ENCODE measurements at regions not wholly inside any gene's neighbourhood (a gene's known extent, or its start where the extent isn't known, plus 50 kb on each side); places are given as distances from the start of the nearest gene placed in this dataset.

DNA sequence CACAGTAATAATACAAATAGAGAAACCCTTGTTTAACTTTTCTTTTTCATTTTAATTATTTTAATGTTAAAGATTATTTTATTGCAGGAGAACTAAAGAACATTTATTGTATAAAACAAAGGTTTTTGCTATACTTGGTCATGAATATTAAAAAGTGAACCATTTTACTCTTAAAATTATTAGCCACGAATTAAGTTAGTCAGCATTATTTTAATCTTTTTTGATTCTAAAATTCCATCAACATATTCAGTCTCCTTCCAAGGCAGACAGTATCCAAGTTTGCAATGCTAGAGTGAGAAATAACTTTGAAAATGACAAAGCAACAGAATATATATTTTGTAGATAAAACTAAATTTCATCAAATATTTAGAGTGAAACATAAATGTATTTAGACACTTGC is 110.7 kb upstream of the CDH18 start:
- TF ChIP-seq CTCF (IDR thresholded peaks at IDR 0.05) (no peak), NFIC (IDR thresholded peaks at IDR 0.05; ENCODE audit: borderline replicate concordance) (no peak), RAD21 (IDR thresholded peaks at IDR 0.05; ENCODE audit: low read length) (no peak), POLR2AphosphoS5 (IDR thresholded peaks at IDR 0.05; ENCODE audit: low read depth, low read length) (no peak), MAX (IDR thresholded peaks at IDR 0.05; ENCODE audit: low read depth) (no peak), TEAD4 (IDR thresholded peaks at IDR 0.05; ENCODE audit: borderline replicate concordance, insufficient read depth) (no peak), EP300 (IDR thresholded peaks at IDR 0.05; ENCODE audit: borderline replicate concordance in 1 of 2, low read depth in 1 of 2, low read length in 1 of 2) (no peak), TAF1 (IDR thresholded peaks at IDR 0.05; ENCODE audit: borderline replicate concordance, low read depth, low read length) (no peak), GATA2 (CRISPR knock-in tag; IDR thresholded peaks at IDR 0.05) (no peak)
- TF ChIP-seq, protein P1, sequence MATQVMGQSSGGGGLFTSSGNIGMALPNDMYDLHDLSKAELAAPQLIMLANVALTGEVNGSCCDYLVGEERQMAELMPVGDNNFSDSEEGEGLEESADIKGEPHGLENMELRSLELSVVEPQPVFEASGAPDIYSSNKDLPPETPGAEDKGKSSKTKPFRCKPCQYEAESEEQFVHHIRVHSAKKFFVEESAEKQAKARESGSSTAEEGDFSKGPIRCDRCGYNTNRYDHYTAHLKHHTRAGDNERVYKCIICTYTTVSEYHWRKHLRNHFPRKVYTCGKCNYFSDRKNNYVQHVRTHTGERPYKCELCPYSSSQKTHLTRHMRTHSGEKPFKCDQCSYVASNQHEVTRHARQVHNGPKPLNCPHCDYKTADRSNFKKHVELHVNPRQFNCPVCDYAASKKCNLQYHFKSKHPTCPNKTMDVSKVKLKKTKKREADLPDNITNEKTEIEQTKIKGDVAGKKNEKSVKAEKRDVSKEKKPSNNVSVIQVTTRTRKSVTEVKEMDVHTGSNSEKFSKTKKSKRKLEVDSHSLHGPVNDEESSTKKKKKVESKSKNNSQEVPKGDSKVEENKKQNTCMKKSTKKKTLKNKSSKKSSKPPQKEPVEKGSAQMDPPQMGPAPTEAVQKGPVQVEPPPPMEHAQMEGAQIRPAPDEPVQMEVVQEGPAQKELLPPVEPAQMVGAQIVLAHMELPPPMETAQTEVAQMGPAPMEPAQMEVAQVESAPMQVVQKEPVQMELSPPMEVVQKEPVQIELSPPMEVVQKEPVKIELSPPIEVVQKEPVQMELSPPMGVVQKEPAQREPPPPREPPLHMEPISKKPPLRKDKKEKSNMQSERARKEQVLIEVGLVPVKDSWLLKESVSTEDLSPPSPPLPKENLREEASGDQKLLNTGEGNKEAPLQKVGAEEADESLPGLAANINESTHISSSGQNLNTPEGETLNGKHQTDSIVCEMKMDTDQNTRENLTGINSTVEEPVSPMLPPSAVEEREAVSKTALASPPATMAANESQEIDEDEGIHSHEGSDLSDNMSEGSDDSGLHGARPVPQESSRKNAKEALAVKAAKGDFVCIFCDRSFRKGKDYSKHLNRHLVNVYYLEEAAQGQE (IDR thresholded peaks at IDR 0.05; ENCODE audit: low read depth, low read length), result no peak
- TF ChIP-seq, protein P2, sequence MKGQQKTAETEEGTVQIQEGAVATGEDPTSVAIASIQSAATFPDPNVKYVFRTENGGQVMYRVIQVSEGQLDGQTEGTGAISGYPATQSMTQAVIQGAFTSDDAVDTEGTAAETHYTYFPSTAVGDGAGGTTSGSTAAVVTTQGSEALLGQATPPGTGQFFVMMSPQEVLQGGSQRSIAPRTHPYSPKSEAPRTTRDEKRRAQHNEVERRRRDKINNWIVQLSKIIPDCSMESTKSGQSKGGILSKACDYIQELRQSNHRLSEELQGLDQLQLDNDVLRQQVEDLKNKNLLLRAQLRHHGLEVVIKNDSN (IDR thresholded peaks at IDR 0.05; ENCODE audit: borderline replicate concordance, low read depth), result no peak
